ENCODE measurements at regions not wholly inside any gene's neighbourhood (a gene's known extent, or its start where the extent isn't known, plus 50 kb on each side); places are given as distances from the start of the nearest gene placed in this dataset.
"Not testable (repeated sequence)": the region's sequence is repeated elsewhere in the genome, so short reads cannot be mapped to it uniquely, and the experiment has no call there.

DNA sequence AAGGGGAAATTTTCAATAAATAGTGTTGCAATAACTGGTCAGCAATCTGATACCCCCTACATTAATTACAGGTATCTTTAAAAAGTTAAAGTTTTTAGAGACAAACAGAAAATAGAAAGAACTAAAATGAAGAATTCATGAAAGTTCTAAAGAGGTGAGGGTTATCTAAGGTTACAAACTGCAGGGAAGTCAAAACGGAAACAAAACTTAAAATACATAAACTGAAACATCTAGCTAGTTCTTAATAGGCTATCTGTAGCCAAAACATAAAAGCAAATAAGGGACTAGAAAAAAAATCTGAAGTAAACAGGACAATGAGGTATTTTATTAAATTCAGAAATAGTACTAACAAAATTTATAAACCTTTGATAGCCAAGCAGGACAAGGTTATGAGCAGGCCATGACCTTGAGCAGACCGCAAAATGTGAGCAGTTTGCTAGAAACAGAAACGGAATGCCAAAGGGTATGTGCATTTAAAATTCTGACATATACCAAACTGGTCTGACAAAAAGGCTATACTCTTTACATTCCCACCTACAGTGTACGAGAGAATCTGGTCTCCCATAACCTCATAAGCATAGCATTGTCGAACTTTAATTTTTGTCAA, 56.9 kb upstream of the SRRM3 start:
- H3K79me2 ChIP-seq (ENCODE audit: insufficient read depth, low read length); H3K36me3 ChIP-seq (ENCODE audit: control insufficient read depth in 1 of 2, insufficient read depth in 2 of 2, low read length in 2 of 2); H3K9me2 ChIP-seq (ENCODE audit: insufficient read depth); H2AFZ ChIP-seq (ENCODE audit: low read depth, low read length, poor library complexity, severe bottlenecking); BruUV-seq (replicated peaks); H3K27me3 ChIP-seq (ENCODE audit: insufficient read depth, low read length); POLR2A ChIA-PET; DNase-seq (ENCODE audit: low read depth, low spot score); H3K4me3 ChIP-seq (replicated peaks in 1 of 2; ENCODE audit: low read depth in 1 of 2, low read length in 2 of 2); H3K27ac ChIP-seq (ENCODE audit: low read depth, low read length); H3K9me3 ChIP-seq (ENCODE audit: control insufficient read depth in 1 of 2, insufficient read depth in 1 of 2, low read depth in 1 of 2, low read length in 2 of 2); CTCF ChIA-PET; ATAC-seq; H3K4me1 ChIP-seq (ENCODE audit: control insufficient read depth in 1 of 2, insufficient read depth in 2 of 2, low read length in 2 of 2); intact Hi-C loops (cut with micrococcal nuclease); H3K4me2 ChIP-seq (ENCODE audit: low read length); H3K9ac ChIP-seq (ENCODE audit: low read length); RAD21 ChIA-PET (ENCODE audit: low non-redundant PET in 1 of 2, low total read pairs in 2 of 2, uncharacterized antibody in 2 of 2, unreplicated experiment in 2 of 2); H4K20me1 ChIP-seq (ENCODE audit: insufficient read depth): not testable (repeated sequence)

DNA sequence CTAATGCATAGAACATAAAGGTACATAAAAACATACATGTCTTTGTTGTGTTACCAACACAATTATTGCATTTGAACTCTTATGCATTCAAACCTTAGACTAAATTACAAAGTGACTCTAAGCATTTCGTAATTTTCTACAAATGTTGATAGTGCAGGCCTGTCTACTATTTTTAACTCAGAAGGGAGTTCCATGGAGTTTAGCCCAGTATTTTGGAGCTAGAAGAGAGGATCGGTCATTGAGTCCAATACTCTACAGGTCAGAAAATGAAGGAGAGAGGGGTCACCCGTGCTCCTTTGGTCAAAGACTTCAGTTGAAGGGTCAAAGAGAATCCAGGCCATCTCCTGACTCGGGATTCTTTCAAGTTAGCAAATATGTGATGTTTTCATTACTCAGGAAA, 55.3 kb upstream of the SRRM3 start:
- Histone ChIP-seq H3K79me2 (ENCODE audit: insufficient read depth, low read length) (no peaks in the 10 kb centered on the region), H3K9me3 (ENCODE audit: control insufficient read depth in 1 of 2, insufficient read depth in 1 of 2, low read depth in 1 of 2, low read length in 2 of 2) (no peaks in the 10 kb centered on the region), H3K4me1 (ENCODE audit: control insufficient read depth in 1 of 2, insufficient read depth in 2 of 2, low read length in 2 of 2) (no peaks in the 10 kb centered on the region), H3K27me3 (ENCODE audit: insufficient read depth, low read length) (no peaks in the 10 kb centered on the region), H3K36me3 (ENCODE audit: control insufficient read depth in 1 of 2, insufficient read depth in 2 of 2, low read length in 2 of 2) (no peaks in the 10 kb centered on the region), H3K4me2 (ENCODE audit: low read length) (no peak overlapping the region), H3K27ac (ENCODE audit: low read depth, low read length) (no peak overlapping the region), H4K20me1 (ENCODE audit: insufficient read depth) (no peaks in the 10 kb centered on the region), H2AFZ (ENCODE audit: low read depth, low read length, poor library complexity, severe bottlenecking) (no peak overlapping the region), H3K9me2 (ENCODE audit: insufficient read depth) (no peaks in the 10 kb centered on the region), H3K9ac (ENCODE audit: low read length) (no peak overlapping the region), H3K4me3 (replicated peaks in 1 of 2; ENCODE audit: low read depth in 1 of 2, low read length in 2 of 2) (no peak overlapping the region)
- no peak for DNase-seq (ENCODE audit: low read depth, low spot score)
- TF ChIP-seq EZH2 (IDR thresholded peaks at IDR 0.05): no peak
- TF ChIP-seq SIN3A (IDR thresholded peaks at IDR 0.05; ENCODE audit: low read depth): no peak
- TF ChIP-seq ATF3 (IDR thresholded peaks at IDR 0.05): no peak
- TF ChIP-seq POLR2AphosphoS5 (IDR thresholded peaks at IDR 0.05; ENCODE audit: low read depth, low read length): no peak
- TF ChIP-seq CBX3 (IDR thresholded peaks at IDR 0.05; ENCODE audit: low read depth): no peak
- TF ChIP-seq JUND (IDR thresholded peaks at IDR 0.05): no peak
- no peak for TF ChIP-seq EGR1 (IDR thresholded peaks at IDR 0.05; ENCODE audit: low read depth)
- no peak for TF ChIP-seq SRF (IDR thresholded peaks at IDR 0.05; ENCODE audit: low read depth)
- TF ChIP-seq RAD21 (IDR thresholded peaks at IDR 0.05; ENCODE audit: low read depth): no peak
- TF ChIP-seq ZBTB33 (IDR thresholded peaks at IDR 0.05; ENCODE audit: extremely low read depth, insufficient replicate concordance, low read length): no peak
- TF ChIP-seq ZFX (IDR thresholded peaks at IDR 0.05): no peak
- no TSS peak for BruUV-seq (replicated peaks)
- CTCF ChIA-PET: no interaction called here
- no peak for ATAC-seq
- RAD21 ChIA-PET (ENCODE audit: low non-redundant PET in 1 of 2, low total read pairs in 2 of 2, uncharacterized antibody in 2 of 2, unreplicated experiment in 2 of 2): no interaction called here
- POLR2A ChIA-PET: no interaction called here
- intact Hi-C loops (cut with micrococcal nuclease): no loop called here

DNA sequence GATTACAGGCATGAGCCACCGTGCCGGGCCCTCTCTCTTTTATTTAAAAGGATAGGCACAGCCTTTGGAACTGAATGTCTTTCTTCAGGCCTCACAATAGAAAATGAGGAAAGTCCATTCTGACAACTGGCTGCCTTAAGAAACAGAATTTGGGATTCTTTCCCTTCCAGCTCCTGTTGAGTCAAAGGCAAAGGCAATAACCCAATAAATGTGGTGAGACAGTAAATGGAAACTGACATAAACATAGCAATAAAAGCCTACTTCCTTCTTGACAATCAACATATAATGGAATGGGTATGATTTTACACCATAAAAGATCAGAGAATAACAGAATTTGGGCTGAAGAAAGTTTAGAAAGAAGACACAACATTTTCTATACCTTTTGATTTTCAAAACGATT, 52.7 kb upstream of the SRRM3 start:
- H4K20me1 ChIP-seq (ENCODE audit: insufficient read depth); H3K9ac ChIP-seq (ENCODE audit: low read length); CTCF ChIA-PET; H3K9me3 ChIP-seq (ENCODE audit: control insufficient read depth in 1 of 2, insufficient read depth in 1 of 2, low read depth in 1 of 2, low read length in 2 of 2); H3K27ac ChIP-seq (ENCODE audit: low read depth, low read length); BruUV-seq (replicated peaks); H3K36me3 ChIP-seq (ENCODE audit: control insufficient read depth in 1 of 2, insufficient read depth in 2 of 2, low read length in 2 of 2); H3K9me2 ChIP-seq (ENCODE audit: insufficient read depth); DNase-seq (ENCODE audit: low read depth, low spot score); ATAC-seq; POLR2A ChIA-PET; intact Hi-C loops (cut with micrococcal nuclease); H3K4me2 ChIP-seq (ENCODE audit: low read length); H2AFZ ChIP-seq (ENCODE audit: low read depth, low read length, poor library complexity, severe bottlenecking); H3K4me3 ChIP-seq (replicated peaks in 1 of 2; ENCODE audit: low read depth in 1 of 2, low read length in 2 of 2); RAD21 ChIA-PET (ENCODE audit: low non-redundant PET in 1 of 2, low total read pairs in 2 of 2, uncharacterized antibody in 2 of 2, unreplicated experiment in 2 of 2); H3K27me3 ChIP-seq (ENCODE audit: insufficient read depth, low read length); H3K79me2 ChIP-seq (ENCODE audit: insufficient read depth, low read length); H3K4me1 ChIP-seq (ENCODE audit: control insufficient read depth in 1 of 2, insufficient read depth in 2 of 2, low read length in 2 of 2): not testable (repeated sequence)
